Mesenchymal stem cell (in vitro differentiated cells and primary cell): ENCODE measurements at regions not wholly inside any gene's neighbourhood (a gene's known extent, or its start where the extent isn't known, plus 50 kb on each side); places are given as distances from the start of the nearest gene placed in this dataset.

ENCODE experiments used
- DNase-seq: peaks from one replicate; pipeline ENCODE4 v3.0.0-alpha.2; 2013
- H2AFZ ChIP-seq: one replicate; pipeline ENCODE4 v1.6.1; 2013; ENCODE audit warnings: low read depth, mild to moderate bottlenecking, control low read depth, inconsistent platforms, low read length, moderate library complexity
- H2AK5ac ChIP-seq: 2 replicates; pipeline ENCODE4 v1.6.1; 2013; ENCODE audit warnings: low read length, moderate library complexity, mild to moderate bottlenecking, inconsistent platforms; ENCODE audit not compliant: severe bottlenecking
- H2BK120ac ChIP-seq: one replicate; pipeline ENCODE4 v1.6.1; 2013; ENCODE audit warnings: low read depth, mild to moderate bottlenecking, inconsistent platforms, low read length, moderate library complexity
- H2BK12ac ChIP-seq, 2 experiments: one replicate each; pipeline ENCODE4 v1.6.1; 2013; ENCODE audit warnings: inconsistent platforms in 2 of 2, low read length in 2 of 2, mild to moderate bottlenecking in 2 of 2, moderate library complexity in 2 of 2, control low read depth in 1 of 2
- H2BK15ac ChIP-seq: one replicate; pipeline ENCODE4 v1.6.1; 2013; ENCODE audit warnings: mild to moderate bottlenecking, low read depth, inconsistent platforms; ENCODE audit not compliant: poor library complexity, severe bottlenecking
- H2BK5ac ChIP-seq: 2 replicates; pipeline ENCODE4 v1.6.1; 2013; ENCODE audit warnings: low read depth, mild to moderate bottlenecking, low read length, control low read depth, inconsistent platforms; ENCODE audit not compliant: poor library complexity, severe bottlenecking
- H3K14ac ChIP-seq, 2 experiments: one replicate each; pipeline ENCODE4 v1.6.1; 2013; ENCODE audit warnings: inconsistent platforms in 2 of 2, low read length in 2 of 2, control low read depth in 1 of 2, mild to moderate bottlenecking in 1 of 2, moderate library complexity in 1 of 2
- H3K18ac ChIP-seq, 2 experiments: one replicate each; pipeline ENCODE4 v1.6.1; 2013; ENCODE audit warnings: inconsistent platforms in 2 of 2, low read length in 2 of 2, control low read depth in 1 of 2, low read depth in 1 of 2, mild to moderate bottlenecking in 1 of 2
- H3K23ac ChIP-seq, 2 experiments: one replicate each; pipeline ENCODE4 v1.6.1; 2013; ENCODE audit warnings: inconsistent platforms in 2 of 2, low read length in 2 of 2, mild to moderate bottlenecking in 2 of 2, moderate library complexity in 2 of 2, control low read depth in 1 of 2
- H3K27ac ChIP-seq: 2 replicates; pipeline ENCODE4 v1.5.1; 2013; ENCODE audit warnings: mild to moderate bottlenecking, moderate library complexity, low read length, control low read depth, inconsistent platforms; ENCODE audit not compliant: poor library complexity, severe bottlenecking
- H3K27me3 ChIP-seq, 2 experiments: 2 replicates each; pipeline versions ENCODE4 v1.6.1 to v1.7.0; 2013; ENCODE audit warnings: low read length in 2 of 2, mild to moderate bottlenecking in 2 of 2, moderate library complexity in 2 of 2, control low read depth in 1 of 2, inconsistent platforms in 1 of 2; ENCODE audit not compliant: control insufficient read depth in 1 of 2, insufficient read depth in 1 of 2
- H3K36me3 ChIP-seq, 2 experiments: 2 replicates each; pipeline versions ENCODE4 v1.6.1 to v1.7.0; 2013; ENCODE audit warnings: low read length in 2 of 2, control low read depth in 1 of 2, inconsistent platforms in 1 of 2, low read depth in 1 of 2, mild to moderate bottlenecking in 1 of 2; ENCODE audit not compliant: insufficient read depth in 2 of 2, control insufficient read depth in 1 of 2
- H3K4ac ChIP-seq, 2 experiments: one replicate each; pipeline ENCODE4 v1.6.1; 2013; ENCODE audit warnings: inconsistent platforms in 2 of 2, low read length in 2 of 2, mild to moderate bottlenecking in 2 of 2, moderate library complexity in 2 of 2, control low read depth in 1 of 2, low read depth in 1 of 2
- H3K4me1 ChIP-seq: 2 replicates; pipeline ENCODE4 v1.6.1; 2013; ENCODE audit warnings: low read depth, low read length, control low read depth; ENCODE audit not compliant: control insufficient read depth, insufficient read depth
- H3K4me2 ChIP-seq: 2 replicates; pipeline ENCODE4 v1.6.1; 2013; ENCODE audit warnings: low read length, mild to moderate bottlenecking, inconsistent platforms; ENCODE audit not compliant: poor library complexity, severe bottlenecking
- H3K4me3 ChIP-seq, 2 experiments: 2 replicates each; pipeline versions ENCODE4 v1.5.1 to v1.7.0; 2013; ENCODE audit warnings: low read length in 2 of 2, mild to moderate bottlenecking in 2 of 2, control low read depth in 1 of 2, low read depth in 1 of 2; ENCODE audit not compliant: insufficient read depth in 1 of 2
- H3K79me1 ChIP-seq: replicated peaks from 2 replicates; pipeline ENCODE4 v1.6.1; 2013; ENCODE audit warnings: mild to moderate bottlenecking, control low read depth, low read length, inconsistent platforms; ENCODE audit not compliant: poor library complexity, severe bottlenecking
- H3K9ac ChIP-seq: 2 replicates; pipeline ENCODE4 v1.7.0; 2013; ENCODE audit warnings: mild to moderate bottlenecking, low read length, moderate library complexity
- H3K9me3 ChIP-seq: 2 replicates; pipeline ENCODE4 v1.7.0; 2013; ENCODE audit warnings: mild to moderate bottlenecking, low read length; ENCODE audit not compliant: control insufficient read depth
- H4K8ac ChIP-seq: one replicate; pipeline ENCODE4 v1.6.1; 2013; ENCODE audit warnings: inconsistent platforms, mild to moderate bottlenecking, low read length, moderate library complexity
- H4K91ac ChIP-seq: one replicate; pipeline ENCODE4 v1.6.1; 2013; ENCODE audit warnings: mild to moderate bottlenecking, low read length, inconsistent platforms
- WGBS: methylation state at CpG from one replicate; pipeline ENCODE4 v1.1.7; 2013; ENCODE audit warnings: mixed read lengths; 5-methylcytosine and 5-hydroxymethylcytosine counted together

GRCh38 chr5:9739135-9739534, 109.0 kb upstream of the TAS2R1 start:
- Histone ChIP-seq H3K36me3 (no peaks in the 10 kb centered on the region), H2AFZ (no peak overlapping the region), H3K23ac (no peak overlapping the region), H3K27me3 (peaks cover 0 to 4% of the 10 kb centered on the region in 2 experiments), H2BK12ac (no peak overlapping the region), H3K79me1 (no peaks in the 10 kb centered on the region), H4K8ac (no peak overlapping the region), H4K91ac (no peak overlapping the region), H3K4me2 (no peak overlapping the region), H3K18ac (no peak overlapping the region), H3K4ac (no peak overlapping the region), H3K9me3 (no peaks in the 10 kb centered on the region), H2BK15ac (no peak overlapping the region), H3K4me1 (no peaks in the 10 kb centered on the region), H3K14ac (no peak overlapping the region), H2BK5ac (no peak overlapping the region), H3K4me3 (no peak overlapping the region), H3K9ac (no peak overlapping the region), H3K27ac (no peak overlapping the region), H2AK5ac (no peak overlapping the region), H2BK120ac (no peak overlapping the region)
- no peak for DNase-seq
- whole genome bisulfite sequencing = 81% methylated on average over 3 of the region's 3 CpGs

DNA sequence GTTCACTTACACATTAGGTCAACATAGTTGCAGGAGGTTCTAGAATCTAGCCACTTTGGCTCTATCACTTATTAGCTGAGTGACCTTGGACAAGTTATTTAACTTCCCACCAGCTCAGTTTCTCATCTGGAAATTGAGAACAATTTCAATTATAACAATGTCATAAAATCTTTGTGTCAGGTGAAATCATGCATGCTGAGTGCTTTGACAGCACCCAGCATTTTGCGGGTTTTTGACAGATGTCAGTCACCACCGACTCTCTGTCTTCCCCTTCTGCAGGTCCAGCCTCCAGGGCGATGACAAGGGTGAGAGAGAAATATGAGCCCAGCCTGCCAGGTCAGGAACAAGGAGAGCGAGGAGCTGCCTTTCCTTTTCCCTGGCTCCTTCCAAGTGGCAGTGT, 107.1 kb upstream of the TAS2R1 start:
- no peak overlapping the region for H3K14ac ChIP-seq
- H3K9me3 ChIP-seq = no peaks in the 10 kb centered on the region
- H4K91ac ChIP-seq = no peak overlapping the region
- WGBS = 94% methylated on average over 4 of the region's 4 CpGs
- no peak overlapping the region for H2AK5ac ChIP-seq
- H3K4me3 ChIP-seq = no peak overlapping the region
- no peaks in the 10 kb centered on the region for H3K4me1 ChIP-seq
- no peak overlapping the region for H3K27ac ChIP-seq
- H3K36me3 ChIP-seq = no peaks in the 10 kb centered on the region
- H2BK15ac ChIP-seq = no peak overlapping the region
- H2BK12ac ChIP-seq = no peak overlapping the region
- H3K4ac ChIP-seq = no peak overlapping the region
- H2BK120ac ChIP-seq = no peak overlapping the region
- no peak overlapping the region for H3K23ac ChIP-seq
- H3K27me3 ChIP-seq = peaks cover 0 to 4% of the 10 kb centered on the region in 2 experiments
- DNase-seq = no peak
- H4K8ac ChIP-seq = no peak overlapping the region
- no peak overlapping the region for H2AFZ ChIP-seq
- H2BK5ac ChIP-seq = no peak overlapping the region
- H3K9ac ChIP-seq = no peak overlapping the region
- H3K18ac ChIP-seq = no peak overlapping the region
- H3K79me1 ChIP-seq = no peaks in the 10 kb centered on the region
- no peak overlapping the region for H3K4me2 ChIP-seq

GRCh38 chr5:9733486-9733885, 103.3 kb upstream of the TAS2R1 start:
- no peaks in the 10 kb centered on the region for H3K4me1 ChIP-seq
- H3K4me3 ChIP-seq = no peak overlapping the region
- no peak overlapping the region for H3K9ac ChIP-seq
- H3K36me3 ChIP-seq = no peaks in the 10 kb centered on the region
- H2AK5ac ChIP-seq = no peak overlapping the region
- H2BK120ac ChIP-seq = no peak overlapping the region
- no peak overlapping the region for H3K4ac ChIP-seq
- H4K8ac ChIP-seq = no peak overlapping the region
- 77% methylated on average over 3 of the region's 4 CpGs for WGBS
- H2BK5ac ChIP-seq = no peak overlapping the region
- H3K9me3 ChIP-seq = peaks cover 5% of the 10 kb centered on the region
- DNase-seq = no peak
- no peak overlapping the region for H2BK15ac ChIP-seq
- no peaks in the 10 kb centered on the region for H3K79me1 ChIP-seq
- no peak overlapping the region for H3K4me2 ChIP-seq
- H4K91ac ChIP-seq = no peak overlapping the region
- H3K18ac ChIP-seq = no peak overlapping the region
- H3K14ac ChIP-seq = no peak overlapping the region
- H2BK12ac ChIP-seq = no peak overlapping the region
- no peak overlapping the region for H3K23ac ChIP-seq
- H3K27ac ChIP-seq = no peak overlapping the region
- peaks cover 0 to 4% of the 10 kb centered on the region in 2 experiments for H3K27me3 ChIP-seq
- no peak overlapping the region for H2AFZ ChIP-seq

GRCh38 chr5:9731159-9731558, 101.0 kb upstream of the TAS2R1 start:
- H3K27me3 ChIP-seq = no peaks in the 10 kb centered on the region
- no peak overlapping the region for H3K4me3 ChIP-seq
- H2AFZ ChIP-seq = no peak overlapping the region
- no peak overlapping the region for H3K4ac ChIP-seq
- no peak overlapping the region for H3K27ac ChIP-seq
- H3K4me2 ChIP-seq = no peak overlapping the region
- H4K91ac ChIP-seq = no peak overlapping the region
- no peak overlapping the region for H3K9ac ChIP-seq
- H3K36me3 ChIP-seq = no peaks in the 10 kb centered on the region
- H3K4me1 ChIP-seq = no peaks in the 10 kb centered on the region
- peak overlapping the region in 1 of 2 experiments; percentile 83 for H3K23ac ChIP-seq
- no peak overlapping the region for H2BK12ac ChIP-seq
- H2AK5ac ChIP-seq = no peak overlapping the region
- H3K18ac ChIP-seq = peak overlapping the region in 1 of 2 experiments; percentile 67
- WGBS = 94% methylated on average over 11 of the region's 11 CpGs
- H3K14ac ChIP-seq = peak overlapping the region in 1 of 2 experiments; percentile 53
- H2BK5ac ChIP-seq = no peak overlapping the region
- no peak overlapping the region for H4K8ac ChIP-seq
- H3K79me1 ChIP-seq = no peaks in the 10 kb centered on the region
- DNase-seq = no peak
- H2BK15ac ChIP-seq = no peak overlapping the region
- H3K9me3 ChIP-seq = peaks cover 5% of the 10 kb centered on the region
- no peak overlapping the region for H2BK120ac ChIP-seq
